ENCODE measurements at regions not wholly inside any gene's neighbourhood (a gene's known extent, or its start where the extent isn't known, plus 50 kb on each side); places are given as distances from the start of the nearest gene placed in this dataset.

- no peak for DNase-seq (ENCODE audit: extremely low read depth, low read depth)
- TF ChIP-seq CTCF (IDR thresholded peaks at IDR 0.05; ENCODE audit: low read depth, low read length) = no peak
Observed at GRCh38 chr5:112684737-112685136, 52.9 kb upstream of the APC start.

- no peak for DNase-seq (ENCODE audit: extremely low read depth, low read depth)
- no peak for TF ChIP-seq CTCF (IDR thresholded peaks at IDR 0.05; ENCODE audit: low read depth, low read length)
Observed at GRCh38 chr5:112685386-112685785, 52.3 kb upstream of the APC start.

- no peak for DNase-seq (ENCODE audit: extremely low read depth, low read depth)
- TF ChIP-seq CTCF (IDR thresholded peaks at IDR 0.05; ENCODE audit: low read depth, low read length) = no peak
Observed at GRCh38 chr5:112685931-112686330, 51.8 kb upstream of the APC start.

- TF ChIP-seq CTCF (IDR thresholded peaks at IDR 0.05; ENCODE audit: low read depth, low read length) = no peak
- no peak for DNase-seq (ENCODE audit: extremely low read depth, low read depth)
Observed at GRCh38 chr5:112686675-112687074, 51.0 kb upstream of the APC start.

GRCh38 chr5:112687306-112687705, 50.4 kb upstream of the APC start:
- no peak for TF ChIP-seq CTCF (IDR thresholded peaks at IDR 0.05; ENCODE audit: low read depth, low read length)
- DNase-seq (ENCODE audit: extremely low read depth, low read depth) = no peak

Data from AG09319 (cell line).